H9 (cell line): ENCODE measurements at regions not wholly inside any gene's neighbourhood (a gene's known extent, or its start where the extent isn't known, plus 50 kb on each side); places are given as distances from the start of the nearest gene placed in this dataset.
A peak's percentile ranks its signal among the peaks of the same experiment; 100 is the strongest.

Experiments used
- DNase-seq: peaks from one replicate; pipeline ENCODE4 v3.0.0-alpha.2; 2017
- H2AFZ ChIP-seq: one replicate; pipeline ENCODE4 v1.6.1; 2013; ENCODE audit warnings: mild to moderate bottlenecking, low read length, control low read depth, moderate library complexity
- H2AK5ac ChIP-seq: 2 replicates; pipeline ENCODE4 v1.6.1; 2013; ENCODE audit warnings: low read length, control low read depth, mixed read lengths; ENCODE audit not compliant: insufficient read length
- H2BK120ac ChIP-seq: one replicate; pipeline ENCODE4 v1.6.1; 2013; ENCODE audit warnings: low read depth, mild to moderate bottlenecking, low read length, control low read depth, inconsistent platforms; ENCODE audit not compliant: poor library complexity, severe bottlenecking
- H2BK12ac ChIP-seq: 2 replicates; pipeline ENCODE4 v1.6.1; 2013; ENCODE audit warnings: low read length, control low read depth, mixed read lengths, low read depth; ENCODE audit not compliant: insufficient read length
- H2BK15ac ChIP-seq: 2 replicates; pipeline ENCODE4 v1.6.1; 2013; ENCODE audit warnings: low read depth, low read length, control low read depth
- H2BK20ac ChIP-seq: one replicate; pipeline ENCODE4 v1.6.1; 2013; ENCODE audit warnings: low read depth, mild to moderate bottlenecking, low read length, control low read depth, inconsistent platforms; ENCODE audit not compliant: poor library complexity, severe bottlenecking
- H2BK5ac ChIP-seq: 2 replicates; pipeline ENCODE4 v1.6.1; 2013; ENCODE audit warnings: low read length, control low read depth, mixed read lengths; ENCODE audit not compliant: insufficient read length
- H3K14ac ChIP-seq: 2 replicates; pipeline ENCODE4 v1.6.1; 2013; ENCODE audit warnings: low read length, control low read depth; ENCODE audit not compliant: insufficient read depth
- H3K18ac ChIP-seq: 2 replicates; pipeline ENCODE4 v1.6.1; 2013; ENCODE audit warnings: low read depth, mild to moderate bottlenecking, mixed read lengths, low read length, control low read depth; ENCODE audit not compliant: insufficient read length
- H3K23ac ChIP-seq: 2 replicates; pipeline ENCODE4 v1.6.1; 2013; ENCODE audit warnings: low read length, control low read depth, mixed read lengths, low read depth; ENCODE audit not compliant: insufficient read length
- H3K23me2 ChIP-seq: 2 replicates; pipeline ENCODE4 v1.6.1; 2013; ENCODE audit warnings: low read depth, mild to moderate bottlenecking, mixed read lengths, low read length, control low read depth; ENCODE audit not compliant: insufficient read length, poor library complexity, severe bottlenecking
- H3K27ac ChIP-seq: 2 replicates; pipeline ENCODE4 v1.5.1; 2013; ENCODE audit warnings: low read length, control low read depth, mixed read lengths, low read depth; ENCODE audit not compliant: insufficient read length
- H3K27me3 ChIP-seq: 2 replicates; pipeline ENCODE4 v1.6.1; 2013; ENCODE audit warnings: low read length, control low read depth, inconsistent platforms; ENCODE audit not compliant: insufficient read depth
- H3K4ac ChIP-seq: 2 replicates; pipeline ENCODE4 v1.6.1; 2013; ENCODE audit warnings: low read depth, mild to moderate bottlenecking, control low read depth, inconsistent platforms, low read length, moderate library complexity
- H3K4me1 ChIP-seq: 2 replicates; pipeline ENCODE4 v1.6.1; 2013; ENCODE audit warnings: low read length, control low read depth, inconsistent platforms; ENCODE audit not compliant: insufficient read depth
- H3K4me2 ChIP-seq: 2 replicates; pipeline ENCODE4 v1.6.1; 2013; ENCODE audit warnings: low read length, control low read depth, mixed read lengths; ENCODE audit not compliant: insufficient read length, insufficient read depth
- H3K56ac ChIP-seq: 2 replicates; pipeline ENCODE4 v1.6.1; 2013; ENCODE audit warnings: low read depth, mild to moderate bottlenecking, mixed read lengths, low read length, control low read depth; ENCODE audit not compliant: insufficient read length
- H3K79me1 ChIP-seq: 2 replicates; pipeline ENCODE4 v1.6.1; 2013; ENCODE audit warnings: low read depth, mild to moderate bottlenecking, moderate library complexity, low read length, control low read depth, inconsistent platforms; ENCODE audit not compliant: insufficient read depth, poor library complexity, severe bottlenecking
- H3K79me2 ChIP-seq: 2 replicates; pipeline ENCODE4 v1.6.1; 2013; ENCODE audit warnings: low read length, control low read depth, inconsistent platforms; ENCODE audit not compliant: insufficient read depth
- H3K9ac ChIP-seq: 2 replicates; pipeline ENCODE4 v1.6.1; 2013; ENCODE audit warnings: low read length, control low read depth, mixed read lengths; ENCODE audit not compliant: insufficient read length; ENCODE audit errors: extremely low read depth
- H3K9me3 ChIP-seq: one replicate; pipeline ENCODE4 v1.6.1; 2013; ENCODE audit warnings: low read depth, low read length, inconsistent platforms; ENCODE audit not compliant: control insufficient read depth
- H3T11ph ChIP-seq: one replicate; pipeline ENCODE4 v1.6.1; 2013; ENCODE audit warnings: mild to moderate bottlenecking, low read length, control low read depth, inconsistent platforms
- H4K20me1 ChIP-seq: one replicate; pipeline ENCODE4 v1.6.1; 2013; ENCODE audit not compliant: control insufficient read depth, insufficient read length, insufficient read depth
- H4K5ac ChIP-seq: 2 replicates; pipeline ENCODE4 v1.6.1; 2013; ENCODE audit warnings: low read depth, mild to moderate bottlenecking, mixed read lengths, low read length, control low read depth; ENCODE audit not compliant: insufficient read length
- H4K8ac ChIP-seq: replicated peaks from 2 replicates; pipeline ENCODE4 v1.6.1; 2013; ENCODE audit warnings: low read length, control low read depth, mixed read lengths, low read depth; ENCODE audit not compliant: insufficient read length
- H4K91ac ChIP-seq: 2 replicates; pipeline ENCODE4 v1.6.1; 2013; ENCODE audit warnings: low read depth, mild to moderate bottlenecking, moderate library complexity, mixed read lengths, low read length, control low read depth; ENCODE audit not compliant: insufficient read length
- H3K27ac Mint-ChIP-seq, 3 experiments: 2 replicates in 2 of 3; 3 replicates in 1 of 3; pipeline ENCODE4 v1.8.0; 2020 to 2021; ENCODE audit warnings: mixed read lengths in 3 of 3, mild to moderate bottlenecking in 1 of 3, moderate library complexity in 1 of 3
- H3K27me3 Mint-ChIP-seq: 2 replicates; pipeline ENCODE4 v1.8.0; 2021; ENCODE audit warnings: low read depth, mild to moderate bottlenecking, moderate library complexity, mixed read lengths
- H3K36me3 Mint-ChIP-seq, 3 experiments: 2 replicates in 2 of 3; 3 replicates in 1 of 3; pipeline ENCODE4 v1.8.0; 2020 to 2021; ENCODE audit warnings: low read depth in 3 of 3, mixed read lengths in 3 of 3; ENCODE audit not compliant: insufficient read depth in 1 of 3
- H3K4me1 Mint-ChIP-seq, 2 experiments: 2 replicates each; pipeline ENCODE4 v1.8.0; 2020; ENCODE audit warnings: mixed read lengths in 2 of 2
- H3K4me3 Mint-ChIP-seq, 2 experiments: 2 replicates in 1 of 2; 3 replicates in 1 of 2; pipeline ENCODE4 v1.8.0; 2020 to 2021; ENCODE audit warnings: mild to moderate bottlenecking in 2 of 2, mixed read lengths in 2 of 2, moderate library complexity in 1 of 2
- H3K9me3 Mint-ChIP-seq, 2 experiments: 2 replicates in 1 of 2; 3 replicates in 1 of 2; pipeline ENCODE4 v1.8.0; 2020; ENCODE audit warnings: mild to moderate bottlenecking in 2 of 2, mixed read lengths in 2 of 2, moderate library complexity in 1 of 2
- CTCF ChIP-seq: fragments of 200-600 bp; sonication (generic); conservative IDR thresholded peaks from 3 replicates; pipeline ENCODE4 v1.8.0; 2021; ENCODE audit warnings: antibody characterized with exemption, mild to moderate bottlenecking
- WGBS: extraction: QIAGEN DNeasy Blood & Tissue Kit; methylation state at CpG from one replicate; pipeline ENCODE4 v1.1.7; 2013; ENCODE audit warnings: missing lambda C conversion rate, low lambda C conversion rate, mixed read lengths; ENCODE audit not compliant: insufficient read length; ENCODE audit errors: extremely low coverage; 5-methylcytosine and 5-hydroxymethylcytosine counted together

- no peak overlapping the region for H2AFZ ChIP-seq
- Mint-ChIP-seq H3K4me1 (peaks cover 21 to 23% of the 10 kb centered on the region in 2 experiments), H3K27ac (no peak overlapping the region), H3K27me3 (peaks cover 9% of the 10 kb centered on the region), H3K9me3 (peaks cover 6 to 18% of the 10 kb centered on the region in 2 experiments; a peak in 4 of 5 replicates), H3K36me3 (peaks cover 0 to 23% (median 3%) of the 10 kb centered on the region in 3 experiments; a peak in 3 of 7 replicates), H3K4me3 (no peak overlapping the region)
- no peak overlapping the region for H2BK120ac ChIP-seq
- H3K4me2 ChIP-seq, result no peak overlapping the region
- no peak overlapping the region for H2BK15ac ChIP-seq
- no peaks in the 10 kb centered on the region for H3K9me3 ChIP-seq
- no peaks in the 10 kb centered on the region for H3K4me1 ChIP-seq
- no peak overlapping the region for H3K56ac ChIP-seq
- no peak overlapping the region for H3T11ph ChIP-seq
- no peak for DNase-seq
- no peak overlapping the region for H3K18ac ChIP-seq
- H3K9ac ChIP-seq, result no peak overlapping the region
- TF ChIP-seq CTCF, result no peak
- H3K27ac ChIP-seq, result no peak overlapping the region
- no CpG with 5 or more reads among the region's 1 CpG for WGBS
- H3K4ac ChIP-seq, result no peak overlapping the region
- no peaks in the 10 kb centered on the region; the same call in 1 of the 2 replicates for H3K79me2 ChIP-seq
- no peak overlapping the region for H2BK20ac ChIP-seq
- H3K27me3 ChIP-seq, result no peaks in the 10 kb centered on the region; the same call in 1 of the 2 replicates
- no peak overlapping the region for H2BK12ac ChIP-seq
- no peak overlapping the region for H2AK5ac ChIP-seq
- no peak overlapping the region for H4K91ac ChIP-seq
- no peaks in the 10 kb centered on the region for H4K20me1 ChIP-seq
- H4K5ac ChIP-seq, result no peak overlapping the region
- H3K23ac ChIP-seq, result no peak overlapping the region
- no peak overlapping the region for H4K8ac ChIP-seq
- H3K23me2 ChIP-seq, result no peaks in the 10 kb centered on the region
- peak overlapping the region; percentile 57; the same call in 1 of the 2 replicates for H3K14ac ChIP-seq
- no peaks in the 10 kb centered on the region for H3K79me1 ChIP-seq
- H2BK5ac ChIP-seq, result no peak overlapping the region
Observed at GRCh38 chr4:17165286-17165685, 266.8 kb upstream of the LDB2 start.
